ENCODE measurements at regions not wholly inside any gene's neighbourhood (a gene's known extent, or its start where the extent isn't known, plus 50 kb on each side); places are given as distances from the start of the nearest gene placed in this dataset.

DNA sequence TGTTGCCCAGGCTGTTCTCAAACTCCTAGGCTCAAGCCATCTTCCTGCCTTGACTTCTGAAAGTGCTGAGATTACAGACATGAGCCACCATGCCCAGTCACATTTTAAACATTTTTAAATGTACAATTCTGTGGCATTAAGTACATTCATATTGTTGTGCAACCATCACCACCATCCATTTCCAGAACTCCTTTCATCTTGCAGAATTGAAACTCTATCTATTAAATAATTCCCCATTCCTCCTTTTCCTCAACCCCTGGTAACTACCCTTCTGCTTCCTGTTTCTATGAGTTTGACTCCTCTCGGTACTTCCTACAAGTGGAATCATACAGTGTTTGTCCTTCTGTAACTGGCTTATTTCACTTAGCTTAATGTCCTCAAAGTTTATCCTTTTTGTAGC, 103.8 kb upstream of the NAA20 start:
- TF ChIP-seq, protein P1, sequence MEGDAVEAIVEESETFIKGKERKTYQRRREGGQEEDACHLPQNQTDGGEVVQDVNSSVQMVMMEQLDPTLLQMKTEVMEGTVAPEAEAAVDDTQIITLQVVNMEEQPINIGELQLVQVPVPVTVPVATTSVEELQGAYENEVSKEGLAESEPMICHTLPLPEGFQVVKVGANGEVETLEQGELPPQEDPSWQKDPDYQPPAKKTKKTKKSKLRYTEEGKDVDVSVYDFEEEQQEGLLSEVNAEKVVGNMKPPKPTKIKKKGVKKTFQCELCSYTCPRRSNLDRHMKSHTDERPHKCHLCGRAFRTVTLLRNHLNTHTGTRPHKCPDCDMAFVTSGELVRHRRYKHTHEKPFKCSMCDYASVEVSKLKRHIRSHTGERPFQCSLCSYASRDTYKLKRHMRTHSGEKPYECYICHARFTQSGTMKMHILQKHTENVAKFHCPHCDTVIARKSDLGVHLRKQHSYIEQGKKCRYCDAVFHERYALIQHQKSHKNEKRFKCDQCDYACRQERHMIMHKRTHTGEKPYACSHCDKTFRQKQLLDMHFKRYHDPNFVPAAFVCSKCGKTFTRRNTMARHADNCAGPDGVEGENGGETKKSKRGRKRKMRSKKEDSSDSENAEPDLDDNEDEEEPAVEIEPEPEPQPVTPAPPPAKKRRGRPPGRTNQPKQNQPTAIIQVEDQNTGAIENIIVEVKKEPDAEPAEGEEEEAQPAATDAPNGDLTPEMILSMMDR (IDR thresholded peaks at IDR 0.05; ENCODE audit: low read depth, low read length), result no peak
- TF ChIP-seq, protein P2, sequence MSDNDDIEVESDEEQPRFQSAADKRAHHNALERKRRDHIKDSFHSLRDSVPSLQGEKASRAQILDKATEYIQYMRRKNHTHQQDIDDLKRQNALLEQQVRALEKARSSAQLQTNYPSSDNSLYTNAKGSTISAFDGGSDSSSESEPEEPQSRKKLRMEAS (IDR thresholded peaks at IDR 0.05; ENCODE audit: low read depth, low read length), result no peak
